CD14-positive monocyte (primary cell): ENCODE measurements at regions not wholly inside any gene's neighbourhood (a gene's known extent, or its start where the extent isn't known, plus 50 kb on each side); places are given as distances from the start of the nearest gene placed in this dataset.

Experiments used
- DNase-seq, 3 donors: peaks; one replicate each; pipeline ENCODE4 v3.0.0-alpha.2; 2011 to 2022
- H2AFZ ChIP-seq: 2 replicates; pipeline ENCODE4 v1.6.0; 2012; ENCODE audit warnings: mild to moderate bottlenecking, low read depth, low read length, inconsistent platforms; ENCODE audit not compliant: insufficient read depth, poor library complexity, severe bottlenecking
- H3K27ac ChIP-seq, 2 donors: 1 replicate in 1 of 2; 2 replicates in 1 of 2; pipeline ENCODE4 v1.5.1; 2012 to 2013; ENCODE audit warnings: low read length in 2 of 2, control low read depth in 1 of 2, inconsistent platforms in 1 of 2, low read depth in 1 of 2, mild to moderate bottlenecking in 1 of 2
- H3K27me3 ChIP-seq, 2 donors: one replicate each; pipeline versions ENCODE4 v1.6.0 to v1.6.1; 2011 to 2013; ENCODE audit warnings: low read length in 2 of 2; ENCODE audit not compliant: control insufficient read depth in 2 of 2, insufficient read depth in 2 of 2
- H3K36me3 ChIP-seq, 2 donors: replicated peaks in 1 of 2; 1 replicate in 1 of 2; 2 replicates in 1 of 2; pipeline versions ENCODE4 v1.5.1 to v1.6.1; 2012 to 2013; ENCODE audit warnings: low read length in 2 of 2, control low read depth in 1 of 2, inconsistent platforms in 1 of 2, mild to moderate bottlenecking in 1 of 2; ENCODE audit not compliant: insufficient read depth in 2 of 2, control insufficient read depth in 1 of 2
- H3K4me1 ChIP-seq, 2 donors: 1 replicate in 1 of 2; 2 replicates in 1 of 2; pipeline versions ENCODE4 v1.5.1 to v1.6.1; 2012 to 2013; ENCODE audit warnings: low read length in 2 of 2, control low read depth in 1 of 2, inconsistent platforms in 1 of 2, mild to moderate bottlenecking in 1 of 2, moderate library complexity in 1 of 2; ENCODE audit not compliant: insufficient read depth in 2 of 2, control insufficient read depth in 1 of 2
- H3K4me2 ChIP-seq: replicated peaks from 2 replicates; pipeline ENCODE3; 2012; ENCODE audit warnings: low read length, moderate library complexity, mild to moderate bottlenecking; ENCODE audit not compliant: poor library complexity, severe bottlenecking; ENCODE audit errors: extremely low read depth
- H3K4me3 ChIP-seq, 3 experiments: fragments of 200-600 bp in 1 of 3; sonication (generic) in 1 of 3; replicated peaks in 1 of 3; 1 replicate in 2 of 3; 2 replicates in 1 of 3; pipeline ENCODE4 v1.5.1; 2011 to 2013; ENCODE audit warnings: low read length in 3 of 3, mild to moderate bottlenecking in 3 of 3, control low read depth in 2 of 3, low read depth in 2 of 3, inconsistent platforms in 1 of 3, moderate library complexity in 1 of 3
- H3K79me2 ChIP-seq: 2 replicates; pipeline ENCODE4 v1.6.0; 2012; ENCODE audit warnings: mild to moderate bottlenecking, control low read depth, inconsistent platforms, low read length, moderate library complexity; ENCODE audit not compliant: insufficient read depth
- H3K9ac ChIP-seq: 2 replicates; pipeline ENCODE4 v1.6.0; 2017; ENCODE audit warnings: low read length, mild to moderate bottlenecking; ENCODE audit not compliant: insufficient read depth, poor library complexity, severe bottlenecking
- H3K9me3 ChIP-seq, 2 donors: replicated peaks in 1 of 2; 1 replicate in 1 of 2; 2 replicates in 1 of 2; pipeline versions ENCODE4 v1.5.1 to v1.6.1; 2012 to 2013; ENCODE audit warnings: low read length in 2 of 2, control low read depth in 1 of 2; ENCODE audit not compliant: control insufficient read depth in 1 of 2, insufficient read depth in 1 of 2
- H4K20me1 ChIP-seq: 2 replicates; pipeline ENCODE4 v1.6.0; 2012; ENCODE audit warnings: mild to moderate bottlenecking, low read length, control low read depth, moderate library complexity; ENCODE audit not compliant: insufficient read depth
- H3K27ac Mint-ChIP-seq, 7 donors: one replicate each; pipeline ENCODE4 v1.8.0; 2020; ENCODE audit warnings: mild to moderate bottlenecking in 7 of 7, mixed read lengths in 7 of 7, moderate library complexity in 6 of 7, inconsistent platforms in 2 of 7
- H3K27me3 Mint-ChIP-seq, 3 donors: one replicate each; pipeline ENCODE4 v1.8.0; 2021 to 2022; ENCODE audit warnings: low read depth in 3 of 3, mild to moderate bottlenecking in 3 of 3, mixed read lengths in 3 of 3, moderate library complexity in 3 of 3, inconsistent platforms in 1 of 3
- H3K36me3 Mint-ChIP-seq, 2 donors: one replicate each; pipeline ENCODE4 v1.8.0; 2020; ENCODE audit warnings: mixed read lengths in 2 of 2, inconsistent platforms in 1 of 2, mild to moderate bottlenecking in 1 of 2
- H3K4me1 Mint-ChIP-seq: one replicate; pipeline ENCODE4 v1.8.0; 2020; ENCODE audit warnings: mild to moderate bottlenecking, mixed read lengths
- H3K4me3 Mint-ChIP-seq, 2 donors: one replicate each; pipeline ENCODE4 v1.8.0; 2020; ENCODE audit warnings: mild to moderate bottlenecking in 2 of 2, mixed read lengths in 2 of 2, moderate library complexity in 1 of 2
- H3K9me3 Mint-ChIP-seq, 7 donors: one replicate each; pipeline ENCODE4 v1.8.0; 2020 to 2022; ENCODE audit warnings: mixed read lengths in 7 of 7, mild to moderate bottlenecking in 6 of 7, moderate library complexity in 6 of 7, inconsistent platforms in 2 of 7
- CTCF ChIP-seq: fragments of 200-600 bp; IDR thresholded peaks from one replicate; pipeline ENCODE4 v1.8.0; 2022; ENCODE audit warnings: antibody characterized with exemption, mild to moderate bottlenecking
- WGBS: methylation state at CpG from one replicate; pipeline ENCODE4 v1.1.5; 2013; ENCODE audit warnings: missing lambda C conversion rate; ENCODE audit not compliant: insufficient coverage; 5-methylcytosine and 5-hydroxymethylcytosine counted together
- intact Hi-C, 2 donors: fragments of 100-400 bp; cut with micrococcal nuclease; formaldehyde crosslinking; loops; one replicate each; pipeline versions ENCODE4 v1.15.0 to v1.15.1; 2023

GRCh38 chr15:29612096-29612495, 210.2 kb downstream of the TJP1 start:
- no peak overlapping the region for H3K27ac ChIP-seq
- no peaks in the 10 kb centered on the region for H3K79me2 ChIP-seq
- no peak overlapping the region for H2AFZ ChIP-seq
- no peak for DNase-seq
- intact Hi-C loops: no loop called here
- H3K27me3 Mint-ChIP-seq: peaks cover 1 to 2% (median 1%) of the 10 kb centered on the region in 3 donors
- no peak overlapping the region for H3K4me3 Mint-ChIP-seq
- peaks cover 0 to 11% (median 5%) of the 10 kb centered on the region in 7 donors for H3K9me3 Mint-ChIP-seq
- no peaks in the 10 kb centered on the region for H3K36me3 Mint-ChIP-seq
- TF ChIP-seq CTCF: no peak
- no peak overlapping the region for H3K9ac ChIP-seq
- no peak overlapping the region for H3K4me2 ChIP-seq
- no peak overlapping the region for H3K27ac Mint-ChIP-seq
- no peaks in the 10 kb centered on the region for H3K36me3 ChIP-seq
- H3K9me3 ChIP-seq: no peaks in the 10 kb centered on the region
- no peaks in the 10 kb centered on the region for H4K20me1 ChIP-seq
- 89% methylated on average over 1 of the region's 6 CpGs for WGBS
- no peaks in the 10 kb centered on the region for H3K27me3 ChIP-seq
- H3K4me1 Mint-ChIP-seq: no peaks in the 10 kb centered on the region
- H3K4me1 ChIP-seq: no peaks in the 10 kb centered on the region
- no peak overlapping the region for H3K4me3 ChIP-seq

- Mint-ChIP-seq H3K36me3 (no peaks in the 10 kb centered on the region), H3K4me1 (no peaks in the 10 kb centered on the region), H3K9me3 (peaks cover 0 to 11% (median 5%) of the 10 kb centered on the region in 7 donors), H3K27me3 (peaks cover 1 to 2% (median 2%) of the 10 kb centered on the region in 3 donors), H3K4me3 (no peak overlapping the region), H3K27ac (no peak overlapping the region)
- WGBS: 44% methylated on average over 2 of the region's 3 CpGs
- H3K27ac ChIP-seq: no peak overlapping the region
- H3K9me3 ChIP-seq: no peaks in the 10 kb centered on the region
- DNase-seq: no peak
- no peak for TF ChIP-seq CTCF
- no peak overlapping the region for H2AFZ ChIP-seq
- H4K20me1 ChIP-seq: no peaks in the 10 kb centered on the region
- H3K27me3 ChIP-seq: no peaks in the 10 kb centered on the region
- no peaks in the 10 kb centered on the region for H3K79me2 ChIP-seq
- H3K4me2 ChIP-seq: no peak overlapping the region
- no peak overlapping the region for H3K9ac ChIP-seq
- H3K36me3 ChIP-seq: no peaks in the 10 kb centered on the region
- intact Hi-C loops: no loop called here
- H3K4me1 ChIP-seq: no peaks in the 10 kb centered on the region
- no peak overlapping the region for H3K4me3 ChIP-seq
Observed at GRCh38 chr15:29611057-29611456, 211.2 kb downstream of the TJP1 start.
